HG02981 (cell line): ENCODE measurements at regions not wholly inside any gene's neighbourhood (a gene's known extent, or its start where the extent isn't known, plus 50 kb on each side); places are given as distances from the start of the nearest gene placed in this dataset.

Source experiments
- ATAC-seq: cut with Tn5 transposase; IDR thresholded peaks from one replicate; pipeline ENCODE4 v1.9.1; 2021; ENCODE audit warnings: mild to moderate bottlenecking, moderate library complexity; ENCODE audit not compliant: unreplicated experiment

GRCh38 chr7:106423821-106424475, 139.2 kb upstream of the NAMPT start:
- no peak for ATAC-seq

GRCh38 chr7:106423111-106423510, 138.3 kb upstream of the NAMPT start:
- ATAC-seq = no peak

- no peak for ATAC-seq
These were observed 136.5 kb upstream of the NAMPT start for GRCh38 chr7:106421181-106421762.

- no peak for ATAC-seq
These were observed 136.0 kb upstream of the NAMPT start for GRCh38 chr7:106420736-106421135.

GRCh38 chr7:106420210-106420609, 135.4 kb upstream of the NAMPT start:
- no peak for ATAC-seq

- no peak for ATAC-seq
These were observed 134.8 kb upstream of the NAMPT start for GRCh38 chr7:106419455-106420182.

- no peak for ATAC-seq
These were observed 133.7 kb upstream of the NAMPT start for GRCh38 chr7:106418526-106418925.

GRCh38 chr7:106418094-106418493, 133.3 kb upstream of the NAMPT start:
- no peak for ATAC-seq

- ATAC-seq = no peak
These were observed 132.6 kb upstream of the NAMPT start for GRCh38 chr7:106417273-106417902.

GRCh38 chr7:106416430-106416829, 131.6 kb upstream of the NAMPT start:
- no peak for ATAC-seq

GRCh38 chr7:106415433-106415832, 130.7 kb upstream of the NAMPT start:
- no peak for ATAC-seq

- no peak for ATAC-seq
These were observed 128.7 kb upstream of the NAMPT start for GRCh38 chr7:106413446-106413845.

- no peak for ATAC-seq
These were observed 120.9 kb upstream of the NAMPT start for GRCh38 chr7:106405697-106406141.

GRCh38 chr7:106402898-106403297, 118.1 kb upstream of the NAMPT start:
- no peak for ATAC-seq

GRCh38 chr7:106400923-106401322, 116.1 kb upstream of the NAMPT start:
- ATAC-seq = no peak

GRCh38 chr7:106398786-106399185, 114.0 kb upstream of the NAMPT start:
- no peak for ATAC-seq

GRCh38 chr7:106397994-106398393, 113.2 kb upstream of the NAMPT start:
- ATAC-seq = no peak

- ATAC-seq = no peak
These were observed 109.7 kb upstream of the NAMPT start for GRCh38 chr7:106394526-106394925.

GRCh38 chr7:106393564-106394251, 108.9 kb upstream of the NAMPT start:
- ATAC-seq = no peak

- ATAC-seq = no peak
These were observed 107.8 kb upstream of the NAMPT start for GRCh38 chr7:106392590-106392989.

GRCh38 chr7:106392144-106392543, 107.4 kb upstream of the NAMPT start:
- ATAC-seq = no peak
